ENCODE measurements at regions not wholly inside any gene's neighbourhood (a gene's known extent, or its start where the extent isn't known, plus 50 kb on each side); places are given as distances from the start of the nearest gene placed in this dataset.

GRCh38 chr3:31444220-31445142, 88.2 kb upstream of the STT3B start:
- in situ Hi-C loops (cut with HindIII; ENCODE audit: low sequenced_read_pairs), result no loop called here

- in situ Hi-C loops (cut with HindIII; ENCODE audit: low sequenced_read_pairs), result no loop called here
Observed at GRCh38 chr3:31445701-31446100, 87.0 kb upstream of the STT3B start.

GRCh38 chr3:31448035-31448881, 84.5 kb upstream of the STT3B start:
- in situ Hi-C loops (cut with HindIII; ENCODE audit: low sequenced_read_pairs), result no loop called here

- in situ Hi-C loops (cut with HindIII; ENCODE audit: low sequenced_read_pairs), result no loop called here
Observed at GRCh38 chr3:31448882-31449243, 83.9 kb upstream of the STT3B start.

GRCh38 chr3:31449318-31449717, 83.4 kb upstream of the STT3B start:
- in situ Hi-C loops (cut with HindIII; ENCODE audit: low sequenced_read_pairs), result no loop called here

- in situ Hi-C loops (cut with HindIII; ENCODE audit: low sequenced_read_pairs), result no loop called here
Observed at GRCh38 chr3:31450345-31450744, 82.4 kb upstream of the STT3B start.

- in situ Hi-C loops (cut with HindIII; ENCODE audit: low sequenced_read_pairs), result no loop called here
Observed at GRCh38 chr3:31452495-31453106, 80.1 kb upstream of the STT3B start.

GRCh38 chr3:31453430-31453829, 79.3 kb upstream of the STT3B start:
- in situ Hi-C loops (cut with HindIII; ENCODE audit: low sequenced_read_pairs), result no loop called here

- in situ Hi-C loops (cut with HindIII; ENCODE audit: low sequenced_read_pairs), result no loop called here
Observed at GRCh38 chr3:31455524-31455923, 77.2 kb upstream of the STT3B start.

GRCh38 chr3:31456373-31456772, 76.4 kb upstream of the STT3B start:
- in situ Hi-C loops (cut with HindIII; ENCODE audit: low sequenced_read_pairs), result no loop called here

- in situ Hi-C loops (cut with HindIII; ENCODE audit: low sequenced_read_pairs), result no loop called here
Observed at GRCh38 chr3:31461426-31461825, 71.3 kb upstream of the STT3B start.

GRCh38 chr3:31462050-31462569, 70.6 kb upstream of the STT3B start:
- in situ Hi-C loops (cut with HindIII; ENCODE audit: low sequenced_read_pairs), result no loop called here

GRCh38 chr3:31465999-31466398, 66.7 kb upstream of the STT3B start:
- in situ Hi-C loops (cut with HindIII; ENCODE audit: low sequenced_read_pairs), result no loop called here

GRCh38 chr3:31466866-31467265, 65.9 kb upstream of the STT3B start:
- in situ Hi-C loops (cut with HindIII; ENCODE audit: low sequenced_read_pairs), result no loop called here

GRCh38 chr3:31468433-31468832, 64.3 kb upstream of the STT3B start:
- in situ Hi-C loops (cut with HindIII; ENCODE audit: low sequenced_read_pairs), result no loop called here

- in situ Hi-C loops (cut with HindIII; ENCODE audit: low sequenced_read_pairs), result no loop called here
Observed at GRCh38 chr3:31469385-31469784, 63.3 kb upstream of the STT3B start.

- in situ Hi-C loops (cut with HindIII; ENCODE audit: low sequenced_read_pairs), result no loop called here
Observed at GRCh38 chr3:31472479-31473390, 60.0 kb upstream of the STT3B start.

- in situ Hi-C loops (cut with HindIII; ENCODE audit: low sequenced_read_pairs), result no loop called here
Observed at GRCh38 chr3:31476209-31476608, 56.5 kb upstream of the STT3B start.

GRCh38 chr3:31479431-31479830, 53.3 kb upstream of the STT3B start:
- in situ Hi-C loops (cut with HindIII; ENCODE audit: low sequenced_read_pairs), result no loop called here

GRCh38 chr3:31481697-31482096, 51.0 kb upstream of the STT3B start:
- in situ Hi-C loops (cut with HindIII; ENCODE audit: low sequenced_read_pairs), result no loop called here

Measured in DLD1 (cell line).